Islet of Langerhans (tissue), 1 donor: ENCODE measurements at regions not wholly inside any gene's neighbourhood (a gene's known extent, or its start where the extent isn't known, plus 50 kb on each side); places are given as distances from the start of the nearest gene placed in this dataset.
"Not testable (repeated sequence)": the region's sequence is repeated elsewhere in the genome, so short reads cannot be mapped to it uniquely, and the experiment has no call there.

ENCODE experiments used
- FAIRE-seq: peaks from one replicate; lab custom pipeline; 2011; peaks lifted over from hg19 to GRCh38; lab: Jason Lieb, UNC

DNA sequence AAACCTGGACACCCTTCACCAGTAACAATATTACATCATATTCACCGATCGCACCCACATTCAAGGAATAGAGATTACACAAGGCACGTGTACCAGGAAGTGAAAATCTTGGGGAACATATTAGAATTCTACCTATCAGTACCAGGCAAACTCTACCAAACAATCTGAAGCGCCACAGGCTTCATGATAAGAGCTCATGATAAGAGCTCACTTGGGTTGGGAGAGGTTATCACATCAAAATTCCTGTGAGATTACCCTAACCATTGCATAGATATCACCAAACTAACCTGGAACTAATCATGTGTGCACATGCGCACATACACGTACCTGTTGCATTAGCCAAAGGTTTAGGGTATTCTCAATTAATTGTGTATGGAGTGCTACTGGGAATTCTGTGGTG, 1861.3 kb downstream of the PCDH9 start:
- FAIRE-seq, result no peak

DNA sequence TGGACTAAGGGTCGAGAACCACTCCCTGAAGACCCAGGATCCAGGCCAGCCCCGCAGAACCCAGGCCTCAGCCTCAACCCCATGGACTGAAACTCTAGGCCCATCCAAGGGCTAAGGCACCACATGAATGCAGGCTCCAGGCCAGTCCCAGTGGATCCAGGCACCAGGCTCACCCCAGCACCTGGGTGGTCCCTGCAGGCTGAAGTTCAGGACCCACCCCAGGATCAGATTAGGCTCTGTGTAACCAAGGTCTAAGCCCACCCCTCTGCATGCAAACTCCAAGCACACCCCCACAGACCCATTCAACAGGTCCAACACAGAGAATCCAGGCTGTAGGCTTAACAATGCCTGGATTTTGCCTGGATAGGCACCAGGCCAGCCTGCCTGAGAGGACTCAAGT, 1876.2 kb downstream of the PCDH9 start:
- no peak for FAIRE-seq

DNA sequence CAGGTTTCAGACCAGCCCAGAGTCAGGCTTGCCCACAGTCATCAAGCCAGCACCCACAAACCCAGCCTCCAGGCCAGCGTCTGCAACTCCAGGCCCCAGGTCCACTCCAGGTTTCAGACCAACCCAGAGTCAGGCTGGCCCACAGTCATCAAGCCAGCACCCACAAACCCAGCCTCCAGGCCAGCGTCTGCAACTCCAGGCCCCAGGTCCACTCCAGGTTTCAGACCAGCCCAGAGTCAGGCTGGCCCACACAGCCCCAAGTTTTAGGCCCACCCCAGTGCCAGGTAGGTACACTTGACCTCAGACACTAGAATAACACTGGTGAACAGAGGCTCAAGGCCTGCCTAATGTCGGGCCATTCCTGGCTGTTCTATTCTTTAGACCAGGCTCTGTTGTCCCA, 1877.0 kb downstream of the PCDH9 start:
- FAIRE-seq, result not testable (repeated sequence)

DNA sequence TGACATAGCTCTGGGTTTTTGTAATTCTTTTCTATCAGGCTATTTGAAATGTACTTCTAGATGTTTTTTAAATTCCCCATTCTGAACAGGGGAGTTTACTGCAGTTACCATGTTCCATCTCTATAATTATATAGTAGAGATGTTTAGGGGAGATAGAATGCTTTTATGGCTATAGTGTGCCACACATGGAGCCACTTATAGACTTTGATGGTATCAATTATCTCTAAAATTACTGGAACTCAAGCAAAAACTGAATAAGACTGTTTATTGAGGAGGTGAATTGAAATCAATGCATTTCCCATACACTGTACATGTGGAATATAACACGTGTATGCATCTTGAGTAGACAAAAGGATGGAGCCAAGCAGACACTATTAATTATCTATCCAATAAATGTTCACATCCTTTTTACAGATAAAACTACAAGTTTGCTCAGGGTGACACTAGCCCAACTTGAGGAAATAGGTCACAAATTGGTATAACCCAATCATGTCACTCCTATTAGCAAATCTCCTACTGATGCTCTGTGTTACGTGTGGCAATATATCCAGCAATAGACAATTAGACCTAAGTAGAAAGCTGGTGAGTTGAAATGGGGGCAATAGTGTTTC, 1882.6 kb downstream of the PCDH9 start:
- FAIRE-seq, result no peak

DNA sequence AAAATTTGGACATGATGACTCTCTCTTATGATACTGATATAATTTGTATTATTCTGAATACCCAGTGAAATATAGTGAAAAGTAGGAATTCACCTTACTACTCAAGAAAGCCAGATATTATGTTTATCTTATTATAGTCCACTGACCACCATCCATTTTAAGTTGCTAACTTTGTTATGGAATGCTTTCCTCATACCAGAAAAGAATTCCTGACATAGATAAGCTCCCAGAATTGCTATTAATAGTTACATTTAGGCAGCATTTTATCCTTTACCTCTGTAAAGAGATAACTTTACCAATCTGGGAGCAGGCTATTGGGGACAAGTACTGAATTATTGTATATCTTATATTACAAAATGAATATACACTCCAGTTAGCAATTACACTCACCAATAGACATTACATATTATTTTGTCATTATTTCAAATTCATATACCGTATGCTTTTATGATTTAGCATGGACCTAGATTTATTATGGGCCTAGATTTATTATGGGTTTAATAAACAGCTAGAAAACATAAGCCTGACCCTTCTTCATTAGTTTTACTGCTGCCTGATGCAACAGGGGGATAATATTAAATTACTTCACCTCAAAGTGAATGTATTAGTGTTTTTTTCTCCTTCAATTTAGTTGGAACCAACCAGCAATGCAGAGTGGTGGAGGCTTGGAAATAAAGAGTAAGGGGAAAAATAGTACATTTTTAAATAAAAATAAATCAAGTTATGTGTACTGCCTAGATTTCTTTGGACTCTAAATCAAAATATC, 1886.1 kb downstream of the PCDH9 start:
- no peak for FAIRE-seq

DNA sequence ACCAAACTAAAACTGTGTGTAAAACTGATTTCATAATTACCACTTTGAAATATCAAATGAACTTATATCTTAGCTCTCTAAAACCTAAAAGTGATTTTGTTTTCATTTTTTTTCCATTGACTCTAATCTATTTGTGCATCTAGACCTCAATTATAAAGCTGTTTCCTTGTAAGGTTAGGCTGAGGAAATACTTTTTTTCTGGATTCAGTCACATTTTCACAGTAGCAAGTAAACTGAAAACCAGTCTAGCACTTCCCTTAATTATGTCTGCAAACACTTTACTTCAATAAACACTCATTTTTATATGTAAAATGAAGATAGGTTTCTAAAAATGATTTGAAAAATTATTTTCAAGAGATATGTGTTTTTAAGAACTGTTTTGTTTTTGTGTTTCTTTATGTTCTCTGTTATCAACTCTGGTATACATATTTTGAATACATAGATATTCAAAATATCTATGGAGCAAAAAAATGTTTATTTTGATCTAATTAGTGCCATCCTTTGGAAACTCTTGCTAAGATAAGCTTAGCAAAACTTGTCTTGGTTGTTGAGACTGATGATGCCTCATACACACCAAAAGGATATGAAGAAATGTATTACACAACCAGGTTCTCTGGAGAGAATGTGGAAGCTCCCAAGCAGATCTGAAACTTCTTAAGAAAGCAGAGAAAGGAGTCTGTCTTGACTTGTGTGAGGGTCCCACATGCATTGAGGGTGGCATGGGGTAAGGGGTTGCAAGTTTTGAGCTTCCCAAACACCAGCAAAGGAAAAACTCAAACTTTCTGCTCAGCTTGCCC, 1887.4 kb downstream of the PCDH9 start:
- peak; percentile 55 for FAIRE-seq

DNA sequence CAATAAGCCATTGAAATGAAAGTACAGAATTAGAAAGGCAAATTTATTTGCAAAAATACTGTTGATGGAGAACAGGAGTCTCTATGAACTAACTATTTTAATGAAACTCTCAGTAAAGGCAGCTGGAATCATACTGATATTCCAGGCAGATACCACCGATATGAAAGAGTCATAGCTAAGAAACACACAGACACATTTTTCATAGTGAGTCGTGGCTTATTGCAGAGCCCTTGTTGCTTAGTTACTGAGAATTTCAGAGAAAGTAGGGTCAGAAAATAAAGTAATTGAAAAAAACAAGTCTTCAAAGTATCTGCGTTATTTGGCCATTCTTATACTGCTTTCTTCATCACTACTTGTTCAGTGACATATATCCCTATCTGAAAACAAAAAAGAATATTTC, 1890.9 kb downstream of the PCDH9 start:
- FAIRE-seq, result no peak

- FAIRE-seq, result no peak
These were observed 1893.2 kb downstream of the PCDH9 start for GRCh38 chr13:65336916-65337315.

DNA sequence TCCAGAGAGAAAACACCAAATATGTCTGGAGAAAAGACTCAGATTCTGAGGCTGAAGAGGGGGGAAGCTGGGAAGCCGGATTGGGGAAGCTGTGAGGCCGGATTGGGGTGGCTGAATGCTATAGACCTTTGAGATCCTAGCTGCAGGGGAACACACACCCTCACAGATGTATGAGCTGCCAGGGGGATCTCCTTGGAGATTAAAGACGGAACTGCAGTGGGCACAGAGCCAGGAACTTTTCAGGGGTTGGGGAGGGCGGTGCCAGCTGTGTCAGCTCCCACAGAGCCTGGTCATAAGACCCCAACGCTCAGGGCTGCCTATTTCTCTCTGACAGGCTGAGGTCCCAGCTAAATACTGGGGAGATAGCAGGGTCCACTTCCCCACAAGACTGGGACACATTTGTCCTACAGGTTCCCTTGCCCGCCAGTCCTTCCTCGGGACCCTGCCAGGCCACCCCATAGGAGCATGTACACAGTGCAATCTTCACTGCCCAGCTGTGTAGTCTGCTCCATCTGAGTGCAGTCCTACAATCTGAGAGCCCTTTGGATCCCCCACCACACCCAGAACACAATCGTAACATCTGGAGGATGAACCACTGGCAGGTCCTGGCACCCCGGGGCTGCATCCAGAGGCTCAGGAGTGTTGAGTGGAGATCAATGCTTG, 1893.9 kb downstream of the PCDH9 start:
- no peak for FAIRE-seq

- no peak for FAIRE-seq
These were observed 1899.4 kb downstream of the PCDH9 start for GRCh38 chr13:65330691-65331090.

DNA sequence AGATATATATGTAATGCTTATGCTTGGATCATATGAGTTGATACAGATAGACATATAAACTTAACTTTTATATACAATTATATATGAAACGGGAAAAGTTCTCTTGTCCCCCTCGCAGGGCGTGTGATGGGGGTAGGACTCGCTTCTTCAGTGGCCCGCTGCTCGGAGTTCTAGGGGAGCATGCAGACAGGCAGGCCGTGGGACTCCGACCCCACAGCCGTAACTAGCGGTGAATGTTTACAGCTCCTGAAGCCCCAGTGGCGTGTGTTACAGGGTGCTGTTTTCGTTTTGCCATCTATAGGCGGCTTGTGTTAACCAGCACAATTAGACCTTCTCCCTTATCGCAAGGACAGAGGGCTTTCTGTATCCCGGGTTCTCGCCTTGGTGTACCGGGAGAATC, 1899.8 kb downstream of the PCDH9 start:
- FAIRE-seq, result no peak

DNA sequence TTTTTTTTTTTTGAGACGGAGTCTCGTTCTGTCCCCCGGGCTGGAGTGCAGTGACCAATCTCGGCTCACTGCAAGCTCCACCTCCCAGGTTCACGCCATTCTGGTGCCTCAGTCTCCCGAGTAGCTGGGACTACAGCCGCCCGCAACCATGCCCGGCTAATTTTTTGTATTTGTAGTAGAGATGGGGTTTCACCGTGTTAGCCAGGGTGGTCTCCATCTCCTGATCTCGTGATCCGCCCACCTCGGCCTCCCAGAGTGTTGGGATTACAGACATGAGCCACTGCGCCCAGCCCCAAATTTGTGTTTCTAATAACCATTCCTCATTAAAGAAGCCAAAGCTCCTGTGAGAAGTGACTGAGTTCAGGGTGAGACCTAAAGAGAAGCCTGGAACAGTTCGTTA, 1906.9 kb downstream of the PCDH9 start:
- FAIRE-seq, result not testable (repeated sequence)

- FAIRE-seq, result not testable (repeated sequence)
These were observed 1908.7 kb downstream of the PCDH9 start for GRCh38 chr13:65321423-65321822.

GRCh38 chr13:65314008-65314407, 1916.1 kb downstream of the PCDH9 start:
- no peak for FAIRE-seq

GRCh38 chr13:65310663-65311328, 1919.3 kb downstream of the PCDH9 start:
- no peak for FAIRE-seq

DNA sequence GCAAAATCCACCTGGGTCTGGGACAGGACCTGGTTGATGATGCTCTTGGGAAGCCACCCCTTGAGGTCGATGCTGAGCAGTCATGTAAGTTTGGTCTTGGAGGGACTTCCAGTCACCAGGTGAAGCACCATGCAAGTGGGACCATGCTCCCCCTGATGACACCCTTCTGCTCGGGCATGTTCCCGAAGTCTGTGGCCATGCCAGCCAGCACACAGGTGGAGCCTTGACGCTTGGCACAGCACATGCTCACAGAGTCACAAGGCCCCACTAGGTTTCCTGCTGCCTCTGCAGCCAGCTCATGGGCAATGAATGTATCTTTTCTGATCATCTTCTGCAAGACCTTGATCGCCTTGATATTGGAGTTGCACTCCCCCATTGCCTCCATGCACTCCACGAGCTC, 1920.2 kb downstream of the PCDH9 start:
- FAIRE-seq, result no peak

- not testable (repeated sequence) for FAIRE-seq
These were observed 1921.4 kb downstream of the PCDH9 start for GRCh38 chr13:65308729-65309128.

DNA sequence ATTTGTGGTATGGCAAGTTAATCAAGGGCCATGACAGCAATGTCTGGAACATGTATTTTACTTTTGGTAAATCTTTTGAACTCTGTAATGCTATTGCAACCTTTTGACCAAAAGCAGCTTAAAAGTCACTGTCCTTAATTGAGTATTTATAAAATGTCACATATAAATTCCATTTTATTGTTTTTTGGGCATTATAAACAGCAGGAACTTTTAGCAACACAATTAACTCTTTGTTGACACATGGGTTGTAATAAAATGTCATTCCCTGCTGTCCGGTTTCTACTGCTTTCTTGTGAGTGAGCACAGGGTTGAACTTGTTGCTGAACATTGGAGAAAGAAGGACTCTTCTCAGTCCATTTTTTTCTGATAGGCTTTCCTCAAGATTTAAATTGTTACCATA, 1923.1 kb downstream of the PCDH9 start:
- FAIRE-seq, result no peak

GRCh38 chr13:65302691-65303090, 1927.4 kb downstream of the PCDH9 start:
- FAIRE-seq, result no peak

GRCh38 chr13:65301506-65301905, 1928.6 kb downstream of the PCDH9 start:
- no peak for FAIRE-seq

DNA sequence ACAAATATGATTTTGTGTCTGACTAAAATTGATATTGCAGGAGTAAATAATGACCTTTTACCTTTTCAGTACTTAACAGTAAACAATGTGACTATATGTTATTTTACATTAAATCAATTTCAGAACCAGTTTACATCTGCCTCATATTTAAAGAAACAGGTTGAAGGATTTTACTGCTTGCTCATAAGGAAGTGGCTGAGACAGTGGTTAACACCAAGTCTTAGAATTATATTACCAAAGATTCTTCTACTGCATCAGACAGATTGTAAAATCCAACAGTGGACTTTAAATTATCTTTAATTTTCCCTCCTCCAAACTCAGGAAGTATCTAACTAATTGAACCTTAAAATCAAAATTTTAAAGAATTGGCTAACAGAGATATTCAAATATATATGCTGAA, 1929.9 kb downstream of the PCDH9 start:
- FAIRE-seq, result peak; percentile 9

GRCh38 chr13:65293530-65294198, 1936.5 kb downstream of the PCDH9 start:
- FAIRE-seq, result no peak
